ENCODE measurements at regions not wholly inside any gene's neighbourhood (a gene's known extent, or its start where the extent isn't known, plus 50 kb on each side); places are given as distances from the start of the nearest gene placed in this dataset. TPM values are rescaled to one million over a fixed set of nuclear protein-coding genes. Genes with fewer than 3 reads are reported as not detected.

DNA sequence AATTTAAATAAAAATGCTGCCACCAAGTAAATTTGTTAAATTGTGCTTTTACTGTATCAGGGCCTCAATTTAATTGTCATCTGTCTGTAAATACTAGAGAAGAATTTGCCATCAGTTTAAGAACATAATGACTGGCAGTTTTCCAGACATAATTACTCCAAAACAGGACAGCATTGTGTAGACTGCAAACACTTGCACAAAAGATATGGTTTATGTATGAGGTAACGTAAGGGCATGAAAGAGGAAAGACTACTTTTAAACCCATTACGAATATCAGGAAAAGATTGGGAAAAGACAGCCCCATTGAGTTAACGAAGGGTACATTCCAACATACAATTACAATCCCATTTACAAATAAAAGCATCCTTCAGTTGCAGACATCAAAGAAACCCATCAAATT lies 59.8 kb upstream of the KRR1 start:
- no peak for DNase-seq (ENCODE audit: low read depth)

DNA sequence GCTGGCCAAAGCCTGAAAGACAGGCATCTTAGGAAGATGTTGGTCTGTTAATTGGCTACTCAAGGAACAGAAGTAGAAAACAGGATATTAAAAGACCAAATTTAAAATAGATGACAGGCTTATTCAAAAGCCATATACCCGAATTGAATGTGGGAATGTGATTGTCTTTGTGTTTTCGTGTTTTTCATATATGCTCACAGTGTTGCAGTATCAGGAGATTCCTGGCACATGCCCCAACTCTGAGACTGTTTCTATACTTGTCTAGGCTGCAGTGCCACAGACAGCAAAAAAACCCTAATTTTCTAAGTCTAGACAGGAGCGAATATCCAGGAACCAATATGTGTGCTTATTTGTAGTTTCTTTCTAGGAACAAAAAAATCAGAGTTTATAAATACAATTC lies 57.4 kb upstream of the KRR1 start:
- no peak for DNase-seq (ENCODE audit: low read depth)

DNA sequence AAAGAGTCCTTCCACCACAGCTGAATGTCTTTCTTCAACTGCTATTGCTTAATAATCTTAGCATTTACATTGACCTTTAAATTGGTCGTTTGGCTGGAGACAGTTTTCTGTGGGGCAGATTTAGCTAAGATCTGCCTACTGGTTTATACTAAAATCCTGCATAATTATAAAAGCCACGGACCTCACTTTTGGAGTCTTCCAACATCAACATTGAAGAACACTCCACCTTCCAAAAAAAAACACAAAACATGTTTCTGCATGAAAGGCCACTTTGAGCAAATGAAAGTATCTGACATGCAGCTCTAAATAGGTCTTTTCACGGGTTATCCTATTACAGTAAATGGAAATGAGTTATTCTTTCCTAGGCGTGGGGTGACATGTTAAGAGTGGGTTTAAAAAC lies 57.0 kb upstream of the KRR1 start:
- DNase-seq (ENCODE audit: low read depth) = no peak

DNA sequence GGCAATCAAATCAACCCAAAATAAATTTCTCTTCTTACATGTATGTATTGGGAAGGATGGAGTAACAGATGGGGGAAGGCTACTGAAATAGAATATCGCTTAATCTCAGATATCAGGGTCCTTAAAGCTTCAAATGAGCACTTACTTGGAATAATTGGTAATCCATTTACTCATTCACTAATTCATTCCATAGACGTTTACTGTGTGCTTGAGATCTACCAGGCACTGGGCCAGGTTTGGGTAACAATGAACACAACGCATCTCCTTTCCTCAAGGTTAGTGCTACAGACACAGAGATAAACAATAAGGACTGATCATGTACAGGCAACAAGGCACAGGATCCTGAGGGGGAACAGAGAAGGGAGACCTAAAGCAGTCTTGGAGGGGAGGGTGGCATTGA lies 54.4 kb upstream of the KRR1 start:
- no peak for DNase-seq (ENCODE audit: low read depth)

DNA sequence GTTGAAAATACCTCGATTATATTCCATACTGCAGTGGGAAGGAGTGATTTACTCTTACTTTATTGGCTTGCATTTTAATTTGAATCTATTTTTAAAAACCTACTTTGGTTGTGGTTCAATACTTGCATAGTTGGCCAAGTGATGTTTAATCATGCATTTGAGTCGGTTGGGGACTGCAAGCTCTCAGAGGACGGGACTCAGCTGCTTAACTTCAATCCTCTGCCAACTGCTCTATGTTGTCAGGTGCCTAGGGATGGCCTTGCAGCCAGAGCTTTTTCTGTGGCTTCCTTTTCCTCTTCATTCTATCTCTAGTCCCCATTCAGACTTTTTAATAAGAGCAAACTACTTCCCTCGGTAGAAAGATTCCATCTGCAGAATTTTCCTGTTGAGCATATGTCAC lies 53.4 kb upstream of the KRR1 start:
- DNase-seq (ENCODE audit: low read depth) = no peak

DNA sequence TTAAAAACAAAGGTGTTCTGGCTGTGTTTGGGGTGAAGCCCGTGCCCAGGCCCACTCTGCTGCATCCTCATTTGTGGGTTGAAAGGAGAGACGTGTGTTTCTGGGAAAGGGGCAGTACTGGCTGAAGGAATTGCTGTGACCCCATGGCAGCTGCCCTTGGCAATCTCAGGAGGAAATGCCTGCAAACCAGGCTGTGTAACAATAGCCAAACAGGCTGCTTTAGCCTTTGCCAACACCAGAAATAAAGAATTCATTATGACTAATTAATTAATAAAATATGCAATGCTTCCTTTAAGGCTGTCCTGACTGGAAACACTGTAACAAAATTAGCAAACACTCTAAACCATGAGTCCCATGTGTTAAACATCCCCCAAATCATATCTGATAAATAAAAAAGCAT lies 53.0 kb upstream of the KRR1 start:
- DNase-seq (ENCODE audit: low read depth) = no peak

DNA sequence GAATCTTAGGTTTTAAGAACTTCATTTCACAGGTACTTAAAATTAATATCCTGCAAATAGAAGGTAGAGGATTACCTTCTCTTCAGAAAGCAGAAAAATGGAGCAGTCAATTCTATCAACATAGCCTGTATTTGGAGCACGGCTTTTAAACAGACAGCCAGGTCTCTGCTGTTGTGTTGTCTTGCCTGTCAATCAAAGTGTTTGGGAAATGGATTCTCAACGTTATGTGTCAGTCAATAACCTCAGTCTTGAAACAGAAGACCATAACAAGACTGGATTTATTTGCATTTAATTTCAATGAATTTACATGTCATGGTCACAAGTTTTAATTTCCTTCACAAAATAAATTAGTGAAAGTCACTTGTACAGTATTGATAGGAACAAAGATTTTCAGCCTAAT lies 51.9 kb upstream of the KRR1 start:
- no peak for DNase-seq (ENCODE audit: low read depth)

DNA sequence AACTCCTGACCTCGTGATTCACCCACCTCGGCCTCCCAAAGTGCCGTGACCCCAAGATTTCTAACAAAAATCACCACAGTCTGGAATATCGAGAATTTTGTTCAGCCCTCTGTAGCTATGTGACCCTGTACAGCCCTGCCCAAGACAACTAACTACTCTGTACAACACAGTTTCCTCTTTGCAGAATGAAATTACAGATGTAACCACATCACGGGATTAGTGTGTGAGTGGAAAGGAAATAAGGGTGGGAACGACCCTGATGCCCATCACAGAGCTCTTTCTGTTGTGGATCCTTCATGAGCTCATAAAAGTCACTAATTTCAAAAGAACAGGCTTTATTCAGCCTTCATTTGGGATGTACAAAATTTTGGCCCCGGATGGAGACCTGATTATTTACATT lies 50.5 kb upstream of the KRR1 start:
- no peak for DNase-seq (ENCODE audit: low read depth)

Small RNAs in the stretch of these regions (small RNA-seq; reads per million reads assigned to genes)
- not detected for gene AC011611.1
- not detected for gene AC011611.6
- gene RF00156 = not detected
- gene RN7SL734P = not detected

Data from HT1080 (cell line).